ENCODE measurements at regions not wholly inside any gene's neighbourhood (a gene's known extent, or its start where the extent isn't known, plus 50 kb on each side); places are given as distances from the start of the nearest gene placed in this dataset.

- H3F3A ChIP-seq (ENCODE audit: insufficient read depth, low read length, poor library complexity, severe bottlenecking) = no peaks in the 10 kb centered on the region
- H2AFZ ChIP-seq (ENCODE audit: low read depth, low read length) = no peak overlapping the region
- H4K20me1 ChIP-seq (ENCODE audit: insufficient read depth) = no peaks in the 10 kb centered on the region
- H3K9ac ChIP-seq (ENCODE audit: low read length) = no peak overlapping the region
- no peaks in the 10 kb centered on the region for H3K9me2 ChIP-seq (ENCODE audit: insufficient read depth, low read length)
- no peak overlapping the region for H3K4me2 ChIP-seq (ENCODE audit: low read length)
- no peaks in the 10 kb centered on the region for H3K9me3 ChIP-seq (ENCODE audit: low read length)
- H3K27ac ChIP-seq (ENCODE audit: low read length) = no peak overlapping the region
- no peak for TF ChIP-seq MXI1 (conservative IDR thresholded peaks at IDR 0.05; ENCODE audit: poor library complexity, severe bottlenecking)
- TF ChIP-seq EZH2 (IDR thresholded peaks at IDR 0.05; ENCODE audit: borderline replicate concordance, insufficient read depth, low read length, poor library complexity, severe bottlenecking) = no peak
- no peak for TF ChIP-seq CTCF (IDR thresholded peaks at IDR 0.05; ENCODE audit: poor library complexity, severe bottlenecking)
- TF ChIP-seq SMC3 (conservative IDR thresholded peaks at IDR 0.05; ENCODE audit: poor library complexity) = no peak
- TF ChIP-seq TAF1 (IDR thresholded peaks at IDR 0.05; ENCODE audit: low read depth) = no peak
- TF ChIP-seq REST (IDR thresholded peaks at IDR 0.05; ENCODE audit: borderline replicate concordance) = no peak
- TF ChIP-seq POLR2AphosphoS5 (IDR thresholded peaks at IDR 0.05) = no peak
- no peak for TF ChIP-seq RAD21 (conservative IDR thresholded peaks at IDR 0.05)
- no peak for TF ChIP-seq EP300 (conservative IDR thresholded peaks at IDR 0.05; ENCODE audit: poor library complexity, severe bottlenecking)
- H3K79me2 ChIP-seq (replicated peaks; ENCODE audit: insufficient read depth, low read length) = no peaks in the 10 kb centered on the region
- no peak overlapping the region for H3K4me3 ChIP-seq (ENCODE audit: low read length)
- no peaks in the 10 kb centered on the region for H3K36me3 ChIP-seq (ENCODE audit: insufficient read depth, low read length)
- H3K27me3 ChIP-seq (ENCODE audit: insufficient read depth, low read depth, low read length) = no peaks in the 10 kb centered on the region
Observed at GRCh38 chr16:85486256-85486915, 126.7 kb upstream of the GSE1 start.

GRCh38 chr16:85488414-85488813, 124.7 kb upstream of the GSE1 start:
- Histone ChIP-seq H2AFZ (ENCODE audit: low read depth, low read length) (no peak overlapping the region), H3K9me2 (ENCODE audit: insufficient read depth, low read length) (no peaks in the 10 kb centered on the region), H3K9me3 (ENCODE audit: low read length) (no peaks in the 10 kb centered on the region), H3K4me3 (ENCODE audit: low read length) (no peak overlapping the region), H3K79me2 (replicated peaks; ENCODE audit: insufficient read depth, low read length) (no peaks in the 10 kb centered on the region), H3K27me3 (ENCODE audit: insufficient read depth, low read depth, low read length) (no peaks in the 10 kb centered on the region), H3K4me2 (ENCODE audit: low read length) (no peak overlapping the region), H3K36me3 (ENCODE audit: insufficient read depth, low read length) (no peaks in the 10 kb centered on the region), H3K9ac (ENCODE audit: low read length) (no peak overlapping the region), H4K20me1 (ENCODE audit: insufficient read depth) (no peaks in the 10 kb centered on the region), H3F3A (ENCODE audit: insufficient read depth, low read length, poor library complexity, severe bottlenecking) (no peaks in the 10 kb centered on the region), H3K27ac (ENCODE audit: low read length) (no peak overlapping the region)
- TF ChIP-seq POLR2AphosphoS5 (IDR thresholded peaks at IDR 0.05) = no peak
